CD4-positive, alpha-beta T cell (primary cell): ENCODE measurements at regions not wholly inside any gene's neighbourhood (a gene's known extent, or its start where the extent isn't known, plus 50 kb on each side); places are given as distances from the start of the nearest gene placed in this dataset.

Experiments used
- ATAC-seq: fragments of 200-7000 bp; cut with Tn5 transposase; one replicate; pipeline ENCODE4 v1.10.0; 2022; ENCODE audit warnings: mild to moderate bottlenecking; ENCODE audit not compliant: poor library complexity
- CTCF ChIA-PET: fragments of 350-600 bp; sonication (Branson Sonifier 250); formaldehyde crosslinking; loops from one replicate; lab custom pipeline; 2021; ENCODE audit warnings: antibody characterized with exemption, inconsistent platforms; lab: Charles Lee
- POLR2A ChIA-PET: fragments of 350-600 bp; sonication (Branson Sonifier 250); formaldehyde crosslinking; loops from one replicate; lab custom pipeline; 2021; ENCODE audit warnings: antibody characterized with exemption, inconsistent platforms; lab: Charles Lee
- DNase-seq, 14 experiments: peaks; one replicate each; pipeline ENCODE4 v3.0.0-alpha.2; 2013 to 2020; ENCODE audit warnings: mixed read lengths in 2 of 14
- H3K27ac ChIP-seq, 2 donors: one replicate each; pipeline versions ENCODE4 v1.5.1 to v1.7.0; 2013; ENCODE audit warnings: low read length in 2 of 2, low read depth in 1 of 2, mild to moderate bottlenecking in 1 of 2
- H3K27me3 ChIP-seq, 2 experiments: 1 replicate in 1 of 2; 2 replicates in 1 of 2; pipeline versions ENCODE4 v1.6.1 to v1.7.0; 2013; ENCODE audit warnings: low read length in 2 of 2, control low read depth in 1 of 2, mild to moderate bottlenecking in 1 of 2, moderate library complexity in 1 of 2; ENCODE audit not compliant: insufficient read depth in 2 of 2, control insufficient read depth in 1 of 2
- H3K36me3 ChIP-seq: one replicate; pipeline ENCODE4 v1.6.1; 2013; ENCODE audit warnings: low read length, control low read depth; ENCODE audit not compliant: insufficient read depth
- H3K4me1 ChIP-seq: one replicate; pipeline ENCODE4 v1.6.1; 2013; ENCODE audit warnings: low read length, control low read depth; ENCODE audit not compliant: insufficient read depth
- H3K4me3 ChIP-seq: one replicate; pipeline ENCODE4 v1.5.1; 2013; ENCODE audit warnings: mild to moderate bottlenecking, low read length, moderate library complexity
- H3K9me3 ChIP-seq, 2 experiments: 1 replicate in 1 of 2; 2 replicates in 1 of 2; pipeline versions ENCODE4 v1.6.1 to v1.7.0; 2013; ENCODE audit warnings: low read length in 2 of 2, mild to moderate bottlenecking in 2 of 2, control low read depth in 1 of 2, moderate library complexity in 1 of 2; ENCODE audit not compliant: control insufficient read depth in 1 of 2, insufficient read depth in 1 of 2
- H3K27ac Mint-ChIP-seq: one replicate; pipeline ENCODE4 v1.8.0; 2020; ENCODE audit warnings: mixed read lengths
- H3K27me3 Mint-ChIP-seq: one replicate; pipeline ENCODE4 v1.8.0; 2021; ENCODE audit warnings: mixed read lengths
- H3K36me3 Mint-ChIP-seq: one replicate; pipeline ENCODE4 v1.8.0; 2021; ENCODE audit warnings: low read depth, mixed read lengths
- H3K4me1 Mint-ChIP-seq: one replicate; pipeline ENCODE4 v1.8.0; 2021; ENCODE audit warnings: low read depth, mixed read lengths
- H3K4me3 Mint-ChIP-seq: one replicate; pipeline ENCODE4 v1.8.0; 2020; ENCODE audit warnings: mild to moderate bottlenecking, mixed read lengths
- H3K9me3 Mint-ChIP-seq: one replicate; pipeline ENCODE4 v1.8.0; 2020; ENCODE audit warnings: mixed read lengths
- CTCF ChIP-seq: fragments of 200-600 bp; IDR thresholded peaks from one replicate; pipeline ENCODE4 v1.8.0; 2022; ENCODE audit warnings: antibody characterized with exemption, mild to moderate bottlenecking
- intact Hi-C, 2 experiments: fragments of 100-400 bp; cut with DNase I in 1 of 2; cut with micrococcal nuclease in 1 of 2; formaldehyde crosslinking; loops; one replicate each; pipeline versions ENCODE4 v1.15.1 to v1.9.0; 2023 to 2025; cut with DNase I, micrococcal nuclease

GRCh38 chr7:16028103-16028502 is 341.6 kb upstream of the MEOX2 start:
- Mint-ChIP-seq H3K36me3 (no peaks in the 10 kb centered on the region), H3K27me3 (no peaks in the 10 kb centered on the region), H3K4me1 (no peaks in the 10 kb centered on the region), H3K27ac (no peak overlapping the region), H3K9me3 (no peaks in the 10 kb centered on the region), H3K4me3 (no peak overlapping the region)
- no peaks in the 10 kb centered on the region for H3K36me3 ChIP-seq
- ATAC-seq (no peak), DNase-seq (no peak)
- intact Hi-C loops = no loop called here
- no peaks in the 10 kb centered on the region for H3K9me3 ChIP-seq
- POLR2A ChIA-PET = no interaction called here
- no peak overlapping the region for H3K4me3 ChIP-seq
- no peak overlapping the region for H3K27ac ChIP-seq
- H3K4me1 ChIP-seq = no peaks in the 10 kb centered on the region
- TF ChIP-seq CTCF = no peak
- no peaks in the 10 kb centered on the region for H3K27me3 ChIP-seq
- CTCF ChIA-PET = no interaction called here

- intact Hi-C loops = no loop called here
- POLR2A ChIA-PET = no interaction called here
- Histone ChIP-seq H3K27me3 (no peaks in the 10 kb centered on the region), H3K36me3 (no peaks in the 10 kb centered on the region), H3K27ac (no peak overlapping the region), H3K4me1 (no peaks in the 10 kb centered on the region), H3K4me3 (no peak overlapping the region), H3K9me3 (no peaks in the 10 kb centered on the region)
- Mint-ChIP-seq H3K4me1 (no peaks in the 10 kb centered on the region), H3K27ac (no peak overlapping the region), H3K9me3 (no peaks in the 10 kb centered on the region), H3K36me3 (no peaks in the 10 kb centered on the region), H3K27me3 (no peaks in the 10 kb centered on the region), H3K4me3 (no peak overlapping the region)
- DNase-seq (no peak), ATAC-seq (no peak)
- CTCF ChIA-PET = no interaction called here
- TF ChIP-seq CTCF = no peak
Observed at GRCh38 chr7:16027396-16027795, 340.9 kb upstream of the MEOX2 start.

GRCh38 chr7:16026253-16027020 is 340.0 kb upstream of the MEOX2 start:
- no peak overlapping the region for H3K27ac ChIP-seq
- H3K9me3 ChIP-seq = no peaks in the 10 kb centered on the region
- no peaks in the 10 kb centered on the region for H3K27me3 ChIP-seq
- H3K36me3 Mint-ChIP-seq = no peaks in the 10 kb centered on the region
- no peaks in the 10 kb centered on the region for H3K27me3 Mint-ChIP-seq
- TF ChIP-seq CTCF = no peak
- no peak overlapping the region for H3K27ac Mint-ChIP-seq
- intact Hi-C loops = no loop called here
- no peaks in the 10 kb centered on the region for H3K9me3 Mint-ChIP-seq
- ATAC-seq (no peak), DNase-seq (no peak)
- no peak overlapping the region for H3K4me3 ChIP-seq
- ChIA-PET CTCF (interaction anchor here (1.0 kb wide), 1 partner anchor 29 kb away, joined by 3 read pairs; no protein-coding TSS in a partner anchor), POLR2A (no interaction called here)
- H3K4me1 ChIP-seq = no peaks in the 10 kb centered on the region
- no peaks in the 10 kb centered on the region for H3K36me3 ChIP-seq
- H3K4me3 Mint-ChIP-seq = no peak overlapping the region
- no peaks in the 10 kb centered on the region for H3K4me1 Mint-ChIP-seq
